Panc1 (cell line): ENCODE measurements at regions not wholly inside any gene's neighbourhood (a gene's known extent, or its start where the extent isn't known, plus 50 kb on each side); places are given as distances from the start of the nearest gene placed in this dataset.

Source experiments
- ATAC-seq: fragments of 200-7000 bp; cut with Tn5 transposase; 2 replicates; pipeline ENCODE4 v1.9.1; 2020; ENCODE audit warnings: mild to moderate bottlenecking, moderate library complexity
- BruUV-seq: library from RNA; stranded (reverse); fragments of 400-500 nt; replicated peaks from 2 replicates; lab custom pipeline; 2021; lab: Mats Ljungman, UMichigan
- CTCF ChIA-PET: fragments of 300-600 bp; sonication (Branson Sonifier 250); formaldehyde crosslinking; loops from one replicate; lab custom pipeline; 2022; ENCODE audit warnings: antibody characterized with exemption; lab: Charles Lee
- POLR2A ChIA-PET: fragments of 300-600 bp; sonication (Branson Sonifier 250); formaldehyde crosslinking; loops from one replicate; lab custom pipeline; 2022; ENCODE audit warnings: antibody characterized with exemption; lab: Charles Lee
- DNase-seq: peaks from one replicate; pipeline ENCODE4 v3.0.0-alpha.2; 2010; ENCODE audit warnings: low read depth, low spot score
- H3K27ac ChIP-seq: 2 replicates; pipeline ENCODE4 v1.5.1; 2011; ENCODE audit warnings: mild to moderate bottlenecking, low read length, inconsistent platforms
- H3K27me3 ChIP-seq: fragments of 200-500 bp; sonication (Bioruptor generic); 2 replicates; pipeline ENCODE4 v1.6.0; 2014; ENCODE audit warnings: low read length, inconsistent platforms; ENCODE audit not compliant: control insufficient read depth, insufficient read depth
- H3K36me3 ChIP-seq: fragments of 200-500 bp; sonication (Bioruptor generic); 2 replicates; pipeline ENCODE4 v1.5.1; 2014; ENCODE audit warnings: inconsistent platforms, mild to moderate bottlenecking, low read length, moderate library complexity; ENCODE audit not compliant: control insufficient read depth, insufficient read depth
- H3K4me1 ChIP-seq: 2 replicates; pipeline ENCODE4 v1.5.1; 2011; ENCODE audit warnings: inconsistent platforms, mild to moderate bottlenecking, low read length, moderate library complexity; ENCODE audit not compliant: control insufficient read depth, insufficient read depth
- H3K4me3 ChIP-seq, 2 experiments: 2 replicates each; pipeline ENCODE4 v1.5.1; 2011 to 2012; ENCODE audit warnings: low read depth in 2 of 2, low read length in 2 of 2, mild to moderate bottlenecking in 2 of 2, inconsistent platforms in 1 of 2, moderate library complexity in 1 of 2
- H3K9me3 ChIP-seq: fragments of 200-500 bp; sonication (Bioruptor generic); 2 replicates; pipeline ENCODE4 v1.5.1; 2014; ENCODE audit warnings: low read depth, mild to moderate bottlenecking, inconsistent platforms, low read length, moderate library complexity; ENCODE audit not compliant: control insufficient read depth, insufficient read depth
- POLR2AphosphoS5 ChIP-seq: IDR thresholded peaks from 2 replicates; pipeline ENCODE4 v1.6.1; 2012; ENCODE audit warnings: mild to moderate bottlenecking, low read depth, low read length, moderate library complexity
- SIN3A ChIP-seq: IDR thresholded peaks from 2 replicates; pipeline ENCODE4 v1.6.1; 2012; ENCODE audit warnings: low read depth, mild to moderate bottlenecking, low read length, moderate library complexity, borderline replicate concordance; ENCODE audit not compliant: insufficient read depth
- TCF7L2 ChIP-seq: IDR thresholded peaks from 2 replicates; pipeline ENCODE4 v1.6.1; 2011; ENCODE audit warnings: mild to moderate bottlenecking, low read depth, low read length, inconsistent platforms
- in situ Hi-C: cut with HindIII; loops from 2 replicates; pipeline ENCODE4 v1.10.0; 2016; ENCODE audit warnings: low sequenced_read_pairs, low pct_unique_long_range_greater_than_20kb
- intact Hi-C: fragments of 100-400 bp; cut with micrococcal nuclease; formaldehyde crosslinking; loops from one replicate; pipeline ENCODE4 v1.10.0; 2022; ENCODE audit not compliant: unreplicated experiment
- TF ChIP-seq, protein P1 (sequence below), 2 experiments: IDR thresholded peaks; 2 replicates each; pipeline ENCODE4 v1.6.1; 2011 to 2012; ENCODE audit warnings: low read depth in 2 of 2, control low read depth in 1 of 2, low read length in 1 of 2, mild to moderate bottlenecking in 1 of 2, moderate library complexity in 1 of 2; ENCODE audit not compliant: insufficient read depth in 1 of 2
- TF ChIP-seq, protein P2 (sequence below): fragments of 450-650 bp; IDR thresholded peaks from 2 replicates; pipeline ENCODE4 v1.5.1; 2017; ENCODE audit warnings: mild to moderate bottlenecking

DNA sequence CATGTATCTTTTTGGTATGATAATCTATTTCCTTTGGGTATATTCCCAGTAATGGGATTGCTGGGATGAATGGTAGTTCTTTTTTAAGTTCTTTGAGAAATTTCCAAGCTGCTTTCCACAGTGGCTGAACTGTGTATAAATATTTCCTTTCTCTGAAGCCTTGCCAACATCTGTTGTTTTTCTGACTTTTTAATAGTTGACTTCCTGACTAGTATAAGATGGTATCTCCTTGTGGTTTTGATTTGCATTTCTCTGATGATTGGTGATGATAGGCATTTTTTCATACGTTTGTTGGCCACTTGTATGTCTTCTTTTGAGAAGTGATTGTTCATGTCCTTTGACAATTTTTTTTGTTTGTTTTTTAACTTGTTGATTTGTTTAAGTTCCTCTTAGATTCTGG lies 61.6 kb upstream of the PCDH17 start:
- DNase-seq: no peak
- TF ChIP-seq, protein P1, sequence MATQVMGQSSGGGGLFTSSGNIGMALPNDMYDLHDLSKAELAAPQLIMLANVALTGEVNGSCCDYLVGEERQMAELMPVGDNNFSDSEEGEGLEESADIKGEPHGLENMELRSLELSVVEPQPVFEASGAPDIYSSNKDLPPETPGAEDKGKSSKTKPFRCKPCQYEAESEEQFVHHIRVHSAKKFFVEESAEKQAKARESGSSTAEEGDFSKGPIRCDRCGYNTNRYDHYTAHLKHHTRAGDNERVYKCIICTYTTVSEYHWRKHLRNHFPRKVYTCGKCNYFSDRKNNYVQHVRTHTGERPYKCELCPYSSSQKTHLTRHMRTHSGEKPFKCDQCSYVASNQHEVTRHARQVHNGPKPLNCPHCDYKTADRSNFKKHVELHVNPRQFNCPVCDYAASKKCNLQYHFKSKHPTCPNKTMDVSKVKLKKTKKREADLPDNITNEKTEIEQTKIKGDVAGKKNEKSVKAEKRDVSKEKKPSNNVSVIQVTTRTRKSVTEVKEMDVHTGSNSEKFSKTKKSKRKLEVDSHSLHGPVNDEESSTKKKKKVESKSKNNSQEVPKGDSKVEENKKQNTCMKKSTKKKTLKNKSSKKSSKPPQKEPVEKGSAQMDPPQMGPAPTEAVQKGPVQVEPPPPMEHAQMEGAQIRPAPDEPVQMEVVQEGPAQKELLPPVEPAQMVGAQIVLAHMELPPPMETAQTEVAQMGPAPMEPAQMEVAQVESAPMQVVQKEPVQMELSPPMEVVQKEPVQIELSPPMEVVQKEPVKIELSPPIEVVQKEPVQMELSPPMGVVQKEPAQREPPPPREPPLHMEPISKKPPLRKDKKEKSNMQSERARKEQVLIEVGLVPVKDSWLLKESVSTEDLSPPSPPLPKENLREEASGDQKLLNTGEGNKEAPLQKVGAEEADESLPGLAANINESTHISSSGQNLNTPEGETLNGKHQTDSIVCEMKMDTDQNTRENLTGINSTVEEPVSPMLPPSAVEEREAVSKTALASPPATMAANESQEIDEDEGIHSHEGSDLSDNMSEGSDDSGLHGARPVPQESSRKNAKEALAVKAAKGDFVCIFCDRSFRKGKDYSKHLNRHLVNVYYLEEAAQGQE (IDR thresholded peaks at IDR 0.05; ENCODE audit: insufficient read depth in 1 of 2, low read depth in 2 of 2, low read length in 1 of 2): no peak
- TF ChIP-seq SIN3A (no peak), TCF7L2 (no peak), POLR2AphosphoS5 (no peak)
- TF ChIP-seq, protein P2, sequence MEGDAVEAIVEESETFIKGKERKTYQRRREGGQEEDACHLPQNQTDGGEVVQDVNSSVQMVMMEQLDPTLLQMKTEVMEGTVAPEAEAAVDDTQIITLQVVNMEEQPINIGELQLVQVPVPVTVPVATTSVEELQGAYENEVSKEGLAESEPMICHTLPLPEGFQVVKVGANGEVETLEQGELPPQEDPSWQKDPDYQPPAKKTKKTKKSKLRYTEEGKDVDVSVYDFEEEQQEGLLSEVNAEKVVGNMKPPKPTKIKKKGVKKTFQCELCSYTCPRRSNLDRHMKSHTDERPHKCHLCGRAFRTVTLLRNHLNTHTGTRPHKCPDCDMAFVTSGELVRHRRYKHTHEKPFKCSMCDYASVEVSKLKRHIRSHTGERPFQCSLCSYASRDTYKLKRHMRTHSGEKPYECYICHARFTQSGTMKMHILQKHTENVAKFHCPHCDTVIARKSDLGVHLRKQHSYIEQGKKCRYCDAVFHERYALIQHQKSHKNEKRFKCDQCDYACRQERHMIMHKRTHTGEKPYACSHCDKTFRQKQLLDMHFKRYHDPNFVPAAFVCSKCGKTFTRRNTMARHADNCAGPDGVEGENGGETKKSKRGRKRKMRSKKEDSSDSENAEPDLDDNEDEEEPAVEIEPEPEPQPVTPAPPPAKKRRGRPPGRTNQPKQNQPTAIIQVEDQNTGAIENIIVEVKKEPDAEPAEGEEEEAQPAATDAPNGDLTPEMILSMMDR: no peak

More for the DNA sequence above, 61.6 kb upstream of the PCDH17 start:
- no peak for ATAC-seq
- in situ Hi-C loops: no loop called here
- H3K9me3 ChIP-seq: no peaks in the 10 kb centered on the region
- no peak overlapping the region for H3K27ac ChIP-seq
- intact Hi-C loops: no loop called here
- no peaks in the 10 kb centered on the region for H3K36me3 ChIP-seq
- H3K4me3 ChIP-seq: no peak overlapping the region
- ChIA-PET CTCF (no interaction called here), POLR2A (no interaction called here)
- no peaks in the 10 kb centered on the region for H3K4me1 ChIP-seq
- BruUV-seq: no TSS peak
- no peaks in the 10 kb centered on the region for H3K27me3 ChIP-seq
